HG03439 (cell line): ENCODE measurements at regions not wholly inside any gene's neighbourhood (a gene's known extent, or its start where the extent isn't known, plus 50 kb on each side); places are given as distances from the start of the nearest gene placed in this dataset.
A peak's percentile ranks its signal among the peaks of the same experiment; 100 is the strongest.
"Not testable (repeated sequence)": the region's sequence is repeated elsewhere in the genome, so short reads cannot be mapped to it uniquely, and the experiment has no call there.

Experiments used
- ATAC-seq: cut with Tn5 transposase; IDR thresholded peaks from one replicate; pipeline ENCODE4 v1.9.1; 2021; ENCODE audit warnings: mild to moderate bottlenecking, moderate library complexity; ENCODE audit not compliant: unreplicated experiment

GRCh38 chr18:66300141-66300540, 303.7 kb downstream of the CDH19 start:
- no peak for ATAC-seq

DNA sequence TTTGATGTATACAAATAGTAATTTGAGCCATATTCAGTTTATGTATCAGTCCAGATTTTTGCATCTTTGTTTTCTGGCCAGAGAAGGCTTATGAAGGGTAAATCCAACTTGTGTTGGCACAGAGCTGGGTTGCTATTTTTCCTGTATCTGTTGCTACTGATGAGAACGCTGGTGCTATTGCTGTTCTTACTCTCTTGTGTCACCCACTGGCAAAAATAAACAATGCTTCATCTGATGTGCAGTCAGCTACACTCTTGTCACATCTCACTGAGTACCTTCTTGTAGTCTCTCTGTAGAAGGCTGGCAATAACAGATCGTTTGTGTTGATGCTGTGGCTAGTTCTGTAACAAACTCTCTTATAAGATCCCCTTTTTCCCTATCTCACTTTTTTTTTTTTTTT, 323.4 kb downstream of the CDH19 start:
- no peak for ATAC-seq

GRCh38 chr18:66271962-66272361, 331.9 kb downstream of the CDH19 start:
- ATAC-seq = no peak

- no peak for ATAC-seq
These were observed 339.8 kb downstream of the CDH19 start for GRCh38 chr18:66264130-66264529.

- no peak for ATAC-seq
These were observed 349.8 kb downstream of the CDH19 start for GRCh38 chr18:66254121-66254520.

GRCh38 chr18:66252703-66253102, 351.2 kb downstream of the CDH19 start:
- no peak for ATAC-seq

GRCh38 chr18:66235206-66235605, 368.7 kb downstream of the CDH19 start:
- no peak for ATAC-seq

- ATAC-seq = no peak
These were observed 377.1 kb downstream of the CDH19 start for GRCh38 chr18:66226782-66227181.

- ATAC-seq = not testable (repeated sequence)
These were observed 380.6 kb downstream of the CDH19 start for GRCh38 chr18:66223317-66223716.

GRCh38 chr18:66222174-66222573, 381.7 kb downstream of the CDH19 start:
- no peak for ATAC-seq

DNA sequence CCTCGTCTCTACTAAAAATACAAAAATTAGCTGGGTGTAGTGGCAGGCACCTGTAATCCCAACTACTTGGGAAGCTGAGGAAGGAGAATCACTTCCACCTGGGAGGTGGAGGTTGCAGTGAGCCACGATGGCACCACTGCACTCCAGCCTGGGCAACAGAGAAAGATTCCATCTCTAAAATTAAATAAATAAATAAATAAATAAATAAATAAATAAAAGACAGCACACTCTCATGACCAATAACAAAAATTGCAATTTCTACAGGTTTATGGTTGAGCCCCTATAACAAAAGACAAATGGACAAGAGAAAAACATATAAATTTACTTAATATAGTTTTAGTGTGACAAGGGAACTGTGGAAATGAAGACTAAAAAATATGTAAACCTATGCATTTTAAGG, 384.1 kb downstream of the CDH19 start:
- no peak for ATAC-seq

GRCh38 chr18:66211749-66212148, 392.1 kb downstream of the CDH19 start:
- no peak for ATAC-seq

DNA sequence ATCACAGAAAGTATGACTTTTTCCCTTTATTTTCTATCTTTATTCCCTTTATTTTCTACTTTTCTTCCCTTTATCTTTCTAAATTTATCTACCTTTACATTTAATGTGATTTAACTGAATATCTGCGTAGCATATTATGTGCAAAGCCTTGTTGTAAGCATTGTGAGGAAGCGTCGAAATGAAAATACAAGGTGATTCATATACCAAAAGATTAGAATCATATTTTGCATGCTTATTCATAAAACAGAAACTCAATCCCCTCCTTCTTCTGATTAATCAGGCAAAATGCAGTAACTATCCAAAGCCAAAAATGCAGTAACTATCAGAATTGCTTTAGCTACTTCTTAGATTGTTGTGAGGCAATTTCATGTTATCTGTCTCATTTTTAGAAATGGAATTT, 393.0 kb downstream of the CDH19 start:
- no peak for ATAC-seq

DNA sequence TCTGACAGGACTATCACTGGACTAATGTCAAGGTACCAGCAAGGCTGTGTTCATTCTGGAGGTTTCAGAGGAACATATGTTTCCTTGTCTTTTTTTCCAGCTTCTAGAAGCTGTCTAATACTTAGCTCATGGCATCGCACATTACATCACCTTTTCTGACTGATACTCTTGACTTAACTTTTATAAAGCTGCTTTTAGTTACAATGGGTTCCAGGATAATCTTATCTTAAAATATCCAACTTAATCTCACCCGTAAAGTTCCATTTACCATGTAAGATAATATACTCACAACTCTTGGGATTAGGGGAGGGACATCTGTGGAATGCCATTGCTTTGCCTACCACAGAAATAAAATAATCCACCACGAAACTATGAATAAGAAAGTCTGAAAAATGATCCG, 394.2 kb downstream of the CDH19 start:
- no peak for ATAC-seq

DNA sequence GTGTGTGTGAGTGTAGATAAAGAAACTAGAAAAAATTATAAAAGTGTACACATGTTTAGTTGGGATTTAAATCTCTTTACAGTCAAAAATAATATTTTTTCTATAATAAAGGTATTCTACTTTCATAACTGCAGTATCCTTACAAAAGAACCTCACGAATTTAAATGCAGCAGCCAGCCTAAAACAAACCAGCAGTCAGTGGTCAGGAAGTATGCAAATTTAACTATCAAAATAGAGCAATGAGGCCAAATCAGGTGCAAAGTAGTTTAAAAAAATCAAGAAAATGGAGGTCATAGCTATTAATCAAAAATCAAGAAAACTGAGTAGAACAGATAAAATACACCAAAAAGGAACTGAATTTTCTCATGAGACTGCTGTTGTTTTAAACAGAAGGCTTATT, 407.1 kb downstream of the CDH19 start:
- ATAC-seq = no peak

- ATAC-seq = no peak
These were observed 410.0 kb downstream of the CDH19 start for GRCh38 chr18:66193938-66194337.

DNA sequence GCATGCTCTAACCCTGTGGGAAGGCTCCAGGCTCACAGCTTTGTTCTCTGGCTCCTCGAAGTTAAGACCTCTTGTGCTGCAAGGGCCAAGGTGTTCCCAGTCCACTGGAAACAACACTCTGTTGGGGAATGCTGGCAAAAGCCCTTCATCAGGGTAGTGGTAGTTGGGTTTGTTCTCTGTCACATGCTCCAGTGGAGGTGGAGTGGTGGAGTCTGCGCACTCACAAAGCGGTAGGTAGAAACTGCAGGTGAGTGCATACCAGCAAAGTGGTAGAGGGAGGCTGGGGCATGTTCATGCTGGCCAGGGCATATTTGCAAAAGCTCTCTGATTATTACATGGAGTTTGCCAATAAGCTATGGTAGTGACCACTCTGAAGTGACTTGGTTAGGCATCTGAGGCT, 410.5 kb downstream of the CDH19 start:
- ATAC-seq = no peak

DNA sequence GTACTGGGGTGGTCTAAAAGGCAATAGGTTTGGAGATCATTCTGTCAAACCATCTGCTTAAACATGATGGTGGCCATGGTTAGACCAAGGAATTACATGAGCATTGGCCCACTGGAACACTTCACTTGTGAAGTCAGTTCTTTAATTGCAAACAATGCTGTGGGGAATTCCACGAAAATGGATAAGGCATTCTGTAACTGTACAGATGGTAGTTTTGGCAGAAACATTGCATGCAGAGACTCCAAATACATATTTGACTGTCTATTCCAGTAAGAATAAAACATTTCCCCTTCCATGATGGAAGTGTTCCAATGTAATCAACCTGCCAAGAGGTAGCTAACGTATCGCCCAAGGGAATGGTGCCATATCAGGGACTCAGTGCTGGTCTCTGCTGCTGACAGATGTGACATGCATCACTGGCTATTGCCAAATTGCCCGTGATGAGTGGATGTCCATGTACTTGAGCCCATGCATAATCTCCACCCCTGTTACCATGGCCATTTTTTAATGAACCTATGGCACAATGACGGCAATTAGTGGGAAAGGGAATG, 417.9 kb downstream of the CDH7 start:
- no peak for ATAC-seq

- no peak for ATAC-seq
These were observed 417.2 kb downstream of the CDH7 start for GRCh38 chr18:66167829-66168684.

DNA sequence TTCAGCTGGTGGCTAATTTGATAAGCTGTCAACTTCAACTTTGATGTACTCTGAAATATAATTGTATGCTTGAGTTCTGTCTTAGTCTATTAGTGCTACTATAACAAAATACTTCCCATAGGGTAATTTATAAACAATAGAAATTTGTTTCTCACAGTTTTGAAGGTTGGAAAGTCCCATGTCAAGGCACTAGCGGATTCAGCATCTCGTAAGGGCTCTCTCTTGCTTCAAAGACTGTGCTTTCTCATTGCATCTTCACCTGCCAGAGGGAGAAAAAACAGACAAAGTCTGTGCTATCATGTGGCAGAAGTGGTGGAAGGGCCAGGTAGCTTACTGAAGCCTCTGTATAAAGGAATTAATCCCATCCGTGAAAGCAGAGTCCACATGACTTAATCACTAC, 409.2 kb downstream of the CDH7 start:
- no peak for ATAC-seq

GRCh38 chr18:66159451-66159850, 408.6 kb downstream of the CDH7 start:
- no peak for ATAC-seq

- peak; percentile 77 for ATAC-seq
These were observed 406.3 kb downstream of the CDH7 start for GRCh38 chr18:66156946-66157687.
